H9 (cell line): ENCODE measurements at regions not wholly inside any gene's neighbourhood (a gene's known extent, or its start where the extent isn't known, plus 50 kb on each side); places are given as distances from the start of the nearest gene placed in this dataset.

Source experiments
- DNase-seq: peaks from one replicate; pipeline ENCODE4 v3.0.0-alpha.2; 2017
- H2AFZ ChIP-seq: one replicate; pipeline ENCODE4 v1.6.1; 2013; ENCODE audit warnings: mild to moderate bottlenecking, low read length, control low read depth, moderate library complexity
- H2AK5ac ChIP-seq: 2 replicates; pipeline ENCODE4 v1.6.1; 2013; ENCODE audit warnings: low read length, control low read depth, mixed read lengths; ENCODE audit not compliant: insufficient read length
- H2BK120ac ChIP-seq: one replicate; pipeline ENCODE4 v1.6.1; 2013; ENCODE audit warnings: low read depth, mild to moderate bottlenecking, low read length, control low read depth, inconsistent platforms; ENCODE audit not compliant: poor library complexity, severe bottlenecking
- H2BK12ac ChIP-seq: 2 replicates; pipeline ENCODE4 v1.6.1; 2013; ENCODE audit warnings: low read length, control low read depth, mixed read lengths, low read depth; ENCODE audit not compliant: insufficient read length
- H2BK15ac ChIP-seq: 2 replicates; pipeline ENCODE4 v1.6.1; 2013; ENCODE audit warnings: low read depth, low read length, control low read depth
- H2BK20ac ChIP-seq: one replicate; pipeline ENCODE4 v1.6.1; 2013; ENCODE audit warnings: low read depth, mild to moderate bottlenecking, low read length, control low read depth, inconsistent platforms; ENCODE audit not compliant: poor library complexity, severe bottlenecking
- H2BK5ac ChIP-seq: 2 replicates; pipeline ENCODE4 v1.6.1; 2013; ENCODE audit warnings: low read length, control low read depth, mixed read lengths; ENCODE audit not compliant: insufficient read length
- H3K14ac ChIP-seq: 2 replicates; pipeline ENCODE4 v1.6.1; 2013; ENCODE audit warnings: low read length, control low read depth; ENCODE audit not compliant: insufficient read depth
- H3K18ac ChIP-seq: 2 replicates; pipeline ENCODE4 v1.6.1; 2013; ENCODE audit warnings: low read depth, mild to moderate bottlenecking, mixed read lengths, low read length, control low read depth; ENCODE audit not compliant: insufficient read length
- H3K23ac ChIP-seq: 2 replicates; pipeline ENCODE4 v1.6.1; 2013; ENCODE audit warnings: low read length, control low read depth, mixed read lengths, low read depth; ENCODE audit not compliant: insufficient read length
- H3K23me2 ChIP-seq: 2 replicates; pipeline ENCODE4 v1.6.1; 2013; ENCODE audit warnings: low read depth, mild to moderate bottlenecking, mixed read lengths, low read length, control low read depth; ENCODE audit not compliant: insufficient read length, poor library complexity, severe bottlenecking
- H3K27ac ChIP-seq: 2 replicates; pipeline ENCODE4 v1.5.1; 2013; ENCODE audit warnings: low read length, control low read depth, mixed read lengths, low read depth; ENCODE audit not compliant: insufficient read length
- H3K27me3 ChIP-seq: 2 replicates; pipeline ENCODE4 v1.6.1; 2013; ENCODE audit warnings: low read length, control low read depth, inconsistent platforms; ENCODE audit not compliant: insufficient read depth
- H3K4ac ChIP-seq: 2 replicates; pipeline ENCODE4 v1.6.1; 2013; ENCODE audit warnings: low read depth, mild to moderate bottlenecking, control low read depth, inconsistent platforms, low read length, moderate library complexity
- H3K4me1 ChIP-seq: 2 replicates; pipeline ENCODE4 v1.6.1; 2013; ENCODE audit warnings: low read length, control low read depth, inconsistent platforms; ENCODE audit not compliant: insufficient read depth
- H3K4me2 ChIP-seq: 2 replicates; pipeline ENCODE4 v1.6.1; 2013; ENCODE audit warnings: low read length, control low read depth, mixed read lengths; ENCODE audit not compliant: insufficient read length, insufficient read depth
- H3K56ac ChIP-seq: 2 replicates; pipeline ENCODE4 v1.6.1; 2013; ENCODE audit warnings: low read depth, mild to moderate bottlenecking, mixed read lengths, low read length, control low read depth; ENCODE audit not compliant: insufficient read length
- H3K79me1 ChIP-seq: 2 replicates; pipeline ENCODE4 v1.6.1; 2013; ENCODE audit warnings: low read depth, mild to moderate bottlenecking, moderate library complexity, low read length, control low read depth, inconsistent platforms; ENCODE audit not compliant: insufficient read depth, poor library complexity, severe bottlenecking
- H3K79me2 ChIP-seq: 2 replicates; pipeline ENCODE4 v1.6.1; 2013; ENCODE audit warnings: low read length, control low read depth, inconsistent platforms; ENCODE audit not compliant: insufficient read depth
- H3K9ac ChIP-seq: 2 replicates; pipeline ENCODE4 v1.6.1; 2013; ENCODE audit warnings: low read length, control low read depth, mixed read lengths; ENCODE audit not compliant: insufficient read length; ENCODE audit errors: extremely low read depth
- H3K9me3 ChIP-seq: one replicate; pipeline ENCODE4 v1.6.1; 2013; ENCODE audit warnings: low read depth, low read length, inconsistent platforms; ENCODE audit not compliant: control insufficient read depth
- H3T11ph ChIP-seq: one replicate; pipeline ENCODE4 v1.6.1; 2013; ENCODE audit warnings: mild to moderate bottlenecking, low read length, control low read depth, inconsistent platforms
- H4K20me1 ChIP-seq: one replicate; pipeline ENCODE4 v1.6.1; 2013; ENCODE audit not compliant: control insufficient read depth, insufficient read length, insufficient read depth
- H4K5ac ChIP-seq: 2 replicates; pipeline ENCODE4 v1.6.1; 2013; ENCODE audit warnings: low read depth, mild to moderate bottlenecking, mixed read lengths, low read length, control low read depth; ENCODE audit not compliant: insufficient read length
- H4K8ac ChIP-seq: replicated peaks from 2 replicates; pipeline ENCODE4 v1.6.1; 2013; ENCODE audit warnings: low read length, control low read depth, mixed read lengths, low read depth; ENCODE audit not compliant: insufficient read length
- H4K91ac ChIP-seq: 2 replicates; pipeline ENCODE4 v1.6.1; 2013; ENCODE audit warnings: low read depth, mild to moderate bottlenecking, moderate library complexity, mixed read lengths, low read length, control low read depth; ENCODE audit not compliant: insufficient read length
- H3K27ac Mint-ChIP-seq, 3 experiments: 2 replicates in 2 of 3; 3 replicates in 1 of 3; pipeline ENCODE4 v1.8.0; 2020 to 2021; ENCODE audit warnings: mixed read lengths in 3 of 3, mild to moderate bottlenecking in 1 of 3, moderate library complexity in 1 of 3
- H3K27me3 Mint-ChIP-seq: 2 replicates; pipeline ENCODE4 v1.8.0; 2021; ENCODE audit warnings: low read depth, mild to moderate bottlenecking, moderate library complexity, mixed read lengths
- H3K36me3 Mint-ChIP-seq, 3 experiments: 2 replicates in 2 of 3; 3 replicates in 1 of 3; pipeline ENCODE4 v1.8.0; 2020 to 2021; ENCODE audit warnings: low read depth in 3 of 3, mixed read lengths in 3 of 3; ENCODE audit not compliant: insufficient read depth in 1 of 3
- H3K4me1 Mint-ChIP-seq, 2 experiments: 2 replicates each; pipeline ENCODE4 v1.8.0; 2020; ENCODE audit warnings: mixed read lengths in 2 of 2
- H3K4me3 Mint-ChIP-seq, 2 experiments: 2 replicates in 1 of 2; 3 replicates in 1 of 2; pipeline ENCODE4 v1.8.0; 2020 to 2021; ENCODE audit warnings: mild to moderate bottlenecking in 2 of 2, mixed read lengths in 2 of 2, moderate library complexity in 1 of 2
- H3K9me3 Mint-ChIP-seq, 2 experiments: 2 replicates in 1 of 2; 3 replicates in 1 of 2; pipeline ENCODE4 v1.8.0; 2020; ENCODE audit warnings: mild to moderate bottlenecking in 2 of 2, mixed read lengths in 2 of 2, moderate library complexity in 1 of 2
- CTCF ChIP-seq: fragments of 200-600 bp; sonication (generic); conservative IDR thresholded peaks from 3 replicates; pipeline ENCODE4 v1.8.0; 2021; ENCODE audit warnings: antibody characterized with exemption, mild to moderate bottlenecking
- WGBS: extraction: QIAGEN DNeasy Blood & Tissue Kit; methylation state at CpG from one replicate; pipeline ENCODE4 v1.1.7; 2013; ENCODE audit warnings: missing lambda C conversion rate, low lambda C conversion rate, mixed read lengths; ENCODE audit not compliant: insufficient read length; ENCODE audit errors: extremely low coverage; 5-methylcytosine and 5-hydroxymethylcytosine counted together

GRCh38 chr16:47905771-47906170 lies 250.0 kb downstream of the ABCC12 start:
- Mint-ChIP-seq H3K4me3 (no peak overlapping the region), H3K36me3 (peaks cover 0 to 13% (median 9%) of the 10 kb centered on the region in 3 experiments; a peak in 5 of 7 replicates), H3K4me1 (peaks cover 13% of the 10 kb centered on the region in 2 experiments; a peak in 3 of 4 replicates), H3K27me3 (no peaks in the 10 kb centered on the region; the same call in none of the 2 replicates), H3K27ac (no peak overlapping the region), H3K9me3 (peaks cover 12 to 21% of the 10 kb centered on the region in 2 experiments; a peak in 4 of 5 replicates)
- no peak overlapping the region for H4K5ac ChIP-seq
- peak overlapping the region; percentile 73 for H3K23ac ChIP-seq
- no peak overlapping the region for H3K9ac ChIP-seq
- H3K23me2 ChIP-seq: no peaks in the 10 kb centered on the region
- no peak overlapping the region for H4K8ac ChIP-seq
- no peaks in the 10 kb centered on the region for H3K27me3 ChIP-seq
- no peak overlapping the region for H3K18ac ChIP-seq
- H3K79me2 ChIP-seq: no peaks in the 10 kb centered on the region
- H2BK12ac ChIP-seq: no peak overlapping the region
- H2BK20ac ChIP-seq: no peak overlapping the region
- no peak overlapping the region for H2BK120ac ChIP-seq
- H3K27ac ChIP-seq: no peak overlapping the region
- TF ChIP-seq CTCF: no peak
- H4K91ac ChIP-seq: no peak overlapping the region
- H2AFZ ChIP-seq: no peak overlapping the region
- no peaks in the 10 kb centered on the region; the same call in 1 of the 2 replicates for H3K4me1 ChIP-seq
- no peak overlapping the region for H3T11ph ChIP-seq
- no peak overlapping the region for H3K14ac ChIP-seq
- H3K56ac ChIP-seq: no peak overlapping the region
- DNase-seq: no peak
- H2AK5ac ChIP-seq: no peak overlapping the region
- H4K20me1 ChIP-seq: no peaks in the 10 kb centered on the region
- H2BK15ac ChIP-seq: no peak overlapping the region
- no peaks in the 10 kb centered on the region for H3K79me1 ChIP-seq
- no peaks in the 10 kb centered on the region for H3K9me3 ChIP-seq
- no peak overlapping the region for H3K4ac ChIP-seq
- no peak overlapping the region for H2BK5ac ChIP-seq
- no peak overlapping the region for H3K4me2 ChIP-seq
- WGBS: no CpG with 5 or more reads among the region's 3 CpGs
